GM19193 (cell line): ENCODE measurements at regions not wholly inside any gene's neighbourhood (a gene's known extent, or its start where the extent isn't known, plus 50 kb on each side); places are given as distances from the start of the nearest gene placed in this dataset.

Experiments
- POLR2A ChIP-seq: IDR thresholded peaks from 4 replicates; pipeline ENCODE4 v1.6.1; 2011; ENCODE audit not compliant: insufficient read depth, insufficient read length; ENCODE audit errors: extremely low read depth

DNA sequence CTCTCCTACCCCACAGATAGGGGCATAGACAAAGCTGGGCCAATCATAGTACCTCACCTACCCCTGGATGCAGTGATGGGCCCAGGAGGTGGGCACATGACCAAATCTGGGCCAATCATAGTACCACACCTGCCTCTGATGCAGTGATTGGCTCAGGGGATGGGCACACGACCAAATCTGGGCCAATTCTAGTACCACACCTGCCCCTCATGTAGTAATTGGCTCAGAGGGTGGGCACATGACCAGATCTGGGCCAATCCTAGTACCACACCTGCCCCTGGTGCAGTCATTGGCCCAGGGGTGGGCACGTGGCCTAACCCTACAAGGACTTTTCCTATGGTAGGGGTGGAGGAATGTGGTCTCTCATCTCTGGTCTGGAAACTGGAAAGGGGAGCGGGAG is 56.9 kb upstream of the MEF2A start:
- no peak for TF ChIP-seq POLR2A

DNA sequence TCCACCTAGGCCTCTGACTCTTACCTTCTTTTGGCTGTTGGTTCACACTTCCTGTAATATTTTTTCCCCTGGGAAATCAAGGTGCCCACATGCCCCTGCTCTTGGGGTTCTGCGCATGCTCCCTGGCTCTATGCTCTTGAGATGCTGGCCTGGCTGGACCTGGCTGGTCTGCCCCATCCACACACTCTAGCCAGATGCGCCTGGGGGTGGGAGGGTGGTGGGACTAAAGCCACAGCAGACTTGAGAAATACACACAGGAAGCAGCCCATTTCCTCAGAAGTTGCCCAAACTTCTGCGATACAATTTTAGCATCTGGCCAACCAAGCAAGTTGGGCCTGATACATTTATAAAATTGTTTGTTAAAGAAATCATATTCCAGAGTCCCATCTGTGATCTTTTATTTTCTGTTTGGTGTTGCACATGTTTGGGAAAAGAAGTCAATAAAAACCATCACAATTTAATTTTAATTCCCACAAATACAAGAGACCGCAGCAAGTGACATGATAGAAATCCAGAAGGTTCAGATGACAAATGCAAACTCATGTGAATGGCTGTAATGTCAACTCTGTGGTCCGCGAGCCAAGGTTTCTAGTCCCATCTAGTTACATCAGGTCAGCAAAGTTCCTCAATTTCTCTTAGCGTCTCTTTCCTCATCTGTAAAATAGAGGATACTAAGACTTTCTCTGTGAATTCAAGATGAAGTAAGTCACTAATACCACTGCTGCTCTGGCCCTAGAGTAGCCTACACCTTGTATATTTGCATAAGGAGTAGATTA is 55.9 kb upstream of the MEF2A start:
- TF ChIP-seq POLR2A: no peak

DNA sequence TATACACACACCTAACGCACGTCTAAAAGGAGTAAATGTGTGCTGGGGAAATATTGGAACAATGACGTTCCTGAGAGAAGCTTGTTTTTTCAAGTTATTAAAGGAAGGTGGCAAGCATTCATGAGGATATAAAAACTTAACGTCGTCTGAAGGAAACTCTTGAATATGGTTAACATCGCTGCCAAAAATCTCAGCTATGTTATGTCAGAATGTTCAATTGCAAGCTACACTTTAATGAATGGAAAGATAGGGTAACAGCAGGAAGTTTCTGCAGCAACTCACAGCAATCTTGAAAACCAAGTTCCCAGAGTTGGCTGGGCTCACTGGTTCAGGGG is 54.3 kb upstream of the MEF2A start:
- no peak for TF ChIP-seq POLR2A

DNA sequence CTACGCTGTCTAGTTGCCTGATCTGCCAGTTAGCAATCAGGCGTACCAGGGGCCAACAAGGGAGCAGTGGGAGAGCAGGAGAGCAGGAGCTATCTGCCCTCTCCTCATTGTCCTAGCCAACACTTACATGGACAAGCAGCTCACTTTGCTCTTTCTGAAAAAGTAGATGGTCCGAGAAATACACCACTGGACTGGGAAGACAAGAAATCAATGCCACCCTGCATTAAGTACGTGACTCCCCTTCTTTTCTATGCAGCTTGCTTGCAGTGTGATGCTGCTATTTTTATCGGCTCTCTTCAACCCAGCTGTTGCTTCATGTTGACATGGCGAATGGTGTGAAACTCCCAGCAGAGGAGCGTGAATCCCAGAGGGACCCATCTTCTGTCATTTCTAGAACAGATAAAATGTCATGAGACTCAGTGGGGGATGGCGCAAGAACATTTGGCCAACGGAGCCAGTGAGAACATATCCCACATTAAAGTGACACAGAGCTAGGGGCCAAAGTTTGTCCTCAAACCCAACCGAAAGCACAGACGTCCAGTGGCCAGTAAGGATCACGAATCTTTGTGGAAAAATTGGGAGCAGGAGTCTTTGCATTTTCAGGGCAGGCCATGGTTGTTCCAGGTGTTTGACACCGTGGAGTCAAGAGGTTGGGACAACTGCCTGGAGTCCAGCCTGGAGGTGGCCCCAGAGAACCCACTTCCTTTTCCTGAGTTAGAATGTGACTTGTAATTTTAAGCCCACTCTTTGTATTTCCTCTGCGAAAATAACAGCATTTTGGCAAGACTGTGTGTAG is 53.7 kb upstream of the MEF2A start:
- TF ChIP-seq POLR2A: peak; percentile 23

DNA sequence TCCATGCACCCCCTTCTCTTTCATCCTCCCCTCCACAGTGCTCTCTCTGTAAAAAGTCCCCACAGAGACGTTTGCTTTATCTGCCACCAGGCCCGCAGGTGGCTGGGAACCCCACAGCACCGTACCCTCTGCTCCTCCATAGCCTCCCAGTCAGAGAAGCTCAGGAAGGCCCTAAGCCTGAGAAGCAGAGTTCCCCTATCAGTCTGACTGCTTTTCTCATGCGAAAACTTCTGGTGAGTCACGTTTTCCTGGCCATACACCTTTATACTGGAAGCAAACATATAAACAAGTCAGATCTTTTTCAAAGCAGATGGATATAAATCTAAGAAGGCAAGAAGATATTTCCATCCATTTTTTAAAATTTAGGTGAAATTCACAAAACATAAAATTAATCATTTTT is 51.5 kb upstream of the MEF2A start:
- TF ChIP-seq POLR2A: no peak
